OCI-LY7 (cell line): ENCODE measurements at regions not wholly inside any gene's neighbourhood (a gene's known extent, or its start where the extent isn't known, plus 50 kb on each side); places are given as distances from the start of the nearest gene placed in this dataset.

Experiments used
- BruUV-seq: library from RNA; stranded (reverse); fragments of 400-500 nt; replicated peaks from 2 replicates; lab custom pipeline; 2021; lab: Mats Ljungman, UMichigan
- CTCF ChIA-PET: fragments of 300-600 bp; sonication (Branson Sonifier 250); formaldehyde crosslinking; loops from one replicate; lab custom pipeline; 2022; ENCODE audit warnings: antibody characterized with exemption; ENCODE audit not compliant: unreplicated experiment; lab: Charles Lee
- POLR2A ChIA-PET: fragments of 300-600 bp; sonication (Branson Sonifier 250); formaldehyde crosslinking; loops from one replicate; lab custom pipeline; 2022; ENCODE audit warnings: antibody characterized with exemption; lab: Charles Lee
- DNase-seq: peaks from one replicate; pipeline ENCODE4 v3.0.0-alpha.2; 2015; ENCODE audit warnings: low spot score
- H2AFZ ChIP-seq: fragments of 200-600 bp; sonication (generic), shearing (Covaris generic); 2 replicates; pipeline ENCODE4 v1.6.1; 2014; ENCODE audit warnings: mild to moderate bottlenecking, antibody characterized with exemption, low read length, moderate library complexity
- H3K27ac ChIP-seq: fragments of 200-600 bp; sonication (generic); 2 replicates; pipeline ENCODE4 v1.5.1; 2014; ENCODE audit warnings: mixed run types, low read depth, mild to moderate bottlenecking, moderate library complexity, low read length, inconsistent platforms; ENCODE audit not compliant: poor library complexity, severe bottlenecking
- H3K36me3 ChIP-seq: fragments of 200-600 bp; sonication (generic); 2 replicates; pipeline ENCODE4 v1.6.1; 2014; ENCODE audit warnings: mild to moderate bottlenecking, antibody characterized with exemption, low read length, moderate library complexity, mixed read lengths; ENCODE audit not compliant: insufficient read depth
- H3K4me1 ChIP-seq: fragments of 200-600 bp; sonication (generic); 2 replicates; pipeline ENCODE4 v1.5.1; 2014; ENCODE audit warnings: mild to moderate bottlenecking, low read length; ENCODE audit not compliant: insufficient read depth, poor library complexity, severe bottlenecking
- H3K4me2 ChIP-seq: fragments of 200-600 bp; sonication (generic); 2 replicates; pipeline ENCODE4 v1.6.1; 2014; ENCODE audit warnings: mild to moderate bottlenecking, low read length
- H3K4me3 ChIP-seq: fragments of 200-600 bp; sonication (generic); 2 replicates; pipeline ENCODE4 v1.5.1; 2014; ENCODE audit warnings: mild to moderate bottlenecking, low read depth, low read length; ENCODE audit not compliant: poor library complexity, severe bottlenecking
- H3K79me2 ChIP-seq: fragments of 200-600 bp; sonication (generic); 2 replicates; pipeline ENCODE4 v1.6.1; 2016; ENCODE audit warnings: low read depth, mild to moderate bottlenecking, low read length, moderate library complexity, mixed read lengths; ENCODE audit not compliant: insufficient read depth
- H3K9me2 ChIP-seq: fragments of 200-600 bp; sonication (generic); 2 replicates; pipeline ENCODE4 v1.6.1; 2016; ENCODE audit warnings: mild to moderate bottlenecking, low read length, mixed read lengths; ENCODE audit not compliant: insufficient read depth
- H3K9me3 ChIP-seq: fragments of 200-600 bp; sonication (generic); 2 replicates; pipeline ENCODE4 v1.6.1; 2014; ENCODE audit warnings: mild to moderate bottlenecking, mixed run types, low read length, mixed read lengths
- H4K20me1 ChIP-seq: fragments of 200-600 bp; sonication (generic); 2 replicates; pipeline ENCODE4 v1.6.1; 2014; ENCODE audit warnings: mild to moderate bottlenecking, antibody characterized with exemption, low read length, moderate library complexity, mixed read lengths; ENCODE audit not compliant: insufficient read depth
- CTCF ChIP-seq: fragments of 200-600 bp; sonication (generic); conservative IDR thresholded peaks from 2 replicates; pipeline ENCODE4 v1.5.1; 2014; ENCODE audit warnings: mild to moderate bottlenecking, antibody characterized with exemption, low read length, moderate library complexity, mixed read lengths
- EZH2phosphoT487 ChIP-seq: fragments of 200-600 bp; sonication (generic); IDR thresholded peaks from 2 replicates; pipeline ENCODE4 v1.6.1; 2018; ENCODE audit warnings: low read depth, borderline replicate concordance, mild to moderate bottlenecking, mixed run types, antibody characterized with exemption, low read length, moderate library complexity, mixed read lengths
- intact Hi-C: fragments of 100-400 bp; cut with micrococcal nuclease; formaldehyde crosslinking; loops from one replicate; pipeline ENCODE4 v1.10.0; 2022; ENCODE audit not compliant: unreplicated experiment

- H3K27ac ChIP-seq = no peak overlapping the region
- no peak for DNase-seq
- no peaks in the 10 kb centered on the region for H3K9me3 ChIP-seq
- H3K79me2 ChIP-seq = no peaks in the 10 kb centered on the region
- no peak overlapping the region for H2AFZ ChIP-seq
- no peak overlapping the region for H3K4me2 ChIP-seq
- TF ChIP-seq CTCF (no peak), EZH2phosphoT487 (no peak)
- no TSS peak for BruUV-seq
- no peaks in the 10 kb centered on the region for H3K9me2 ChIP-seq
- intact Hi-C loops = no loop called here
- ChIA-PET POLR2A (no interaction called here), CTCF (no interaction called here)
- no peaks in the 10 kb centered on the region for H3K4me1 ChIP-seq
- no peak overlapping the region for H3K4me3 ChIP-seq
- H3K36me3 ChIP-seq = no peaks in the 10 kb centered on the region
- no peaks in the 10 kb centered on the region for H4K20me1 ChIP-seq
Observed at GRCh38 chr9:93896093-93896492, 59.1 kb downstream of the BARX1 start.

DNA sequence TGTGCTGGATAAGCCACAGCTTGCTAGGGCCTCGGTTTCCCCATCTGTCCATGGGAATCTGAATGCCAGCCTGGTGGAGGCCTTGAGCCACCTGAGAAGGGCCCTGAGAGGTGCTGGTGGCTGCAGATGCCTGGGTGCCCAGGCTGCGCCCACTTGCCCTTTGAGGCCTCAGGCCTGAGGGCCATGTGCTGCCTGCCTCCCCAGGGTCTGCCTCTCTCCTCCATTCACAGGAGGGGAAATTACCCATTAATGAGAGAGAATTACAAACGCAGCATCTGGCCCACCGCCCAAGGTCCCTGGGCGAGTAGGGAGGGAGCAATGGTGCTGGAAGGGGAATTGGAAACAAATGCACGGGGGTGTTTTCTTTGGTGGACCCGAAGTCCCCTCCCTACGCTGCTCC is 59.6 kb downstream of the BARX1 start:
- Histone ChIP-seq H3K9me2 (no peaks in the 10 kb centered on the region), H3K4me1 (no peaks in the 10 kb centered on the region), H3K36me3 (no peaks in the 10 kb centered on the region), H3K9me3 (no peaks in the 10 kb centered on the region), H3K27ac (no peak overlapping the region), H3K79me2 (no peaks in the 10 kb centered on the region), H3K4me3 (no peak overlapping the region), H3K4me2 (no peak overlapping the region), H4K20me1 (no peaks in the 10 kb centered on the region), H2AFZ (no peak overlapping the region)
- CTCF ChIA-PET = no interaction called here
- intact Hi-C loops = no loop called here
- no peak for DNase-seq
- no peak for TF ChIP-seq EZH2phosphoT487
- TF ChIP-seq CTCF = no peak
- BruUV-seq = no TSS peak
- POLR2A ChIA-PET = no interaction called here

DNA sequence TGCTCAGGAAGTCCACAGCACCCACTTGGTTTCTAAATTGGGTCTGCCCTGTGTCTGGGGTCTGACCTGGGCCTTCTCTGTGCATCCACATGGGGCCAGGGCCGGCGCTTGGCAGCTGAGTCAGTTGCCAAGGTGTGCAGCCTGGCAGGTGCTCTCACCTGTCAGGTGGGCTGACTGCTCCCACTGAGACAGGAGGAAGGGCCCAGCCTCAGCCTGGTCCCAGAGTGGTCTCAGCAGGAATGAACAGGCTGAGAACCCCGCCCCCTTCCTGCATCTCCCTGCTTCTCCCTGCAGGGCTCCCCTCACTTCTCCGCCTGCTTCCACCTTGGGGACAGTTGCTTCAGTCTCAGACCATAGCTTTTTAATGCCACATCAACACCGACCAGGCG is 60.5 kb downstream of the BARX1 start:
- H3K4me2 ChIP-seq = no peak overlapping the region
- no peak overlapping the region for H3K27ac ChIP-seq
- no peak overlapping the region for H2AFZ ChIP-seq
- no peaks in the 10 kb centered on the region for H3K36me3 ChIP-seq
- ChIA-PET POLR2A (no interaction called here), CTCF (no interaction called here)
- BruUV-seq = no TSS peak
- H4K20me1 ChIP-seq = no peaks in the 10 kb centered on the region
- intact Hi-C loops = no loop called here
- no peaks in the 10 kb centered on the region for H3K9me2 ChIP-seq
- no peak for DNase-seq
- H3K4me3 ChIP-seq = no peak overlapping the region
- no peaks in the 10 kb centered on the region for H3K79me2 ChIP-seq
- no peak for TF ChIP-seq EZH2phosphoT487
- no peak for TF ChIP-seq CTCF
- no peaks in the 10 kb centered on the region for H3K4me1 ChIP-seq
- no peaks in the 10 kb centered on the region for H3K9me3 ChIP-seq
